IMR-90 (cell line): ENCODE measurements at regions not wholly inside any gene's neighbourhood (a gene's known extent, or its start where the extent isn't known, plus 50 kb on each side); places are given as distances from the start of the nearest gene placed in this dataset.
A peak's percentile ranks its signal among the peaks of the same experiment; 100 is the strongest.

Source experiments
- ATAC-seq: fragments of 200-7000 bp; cut with Tn5 transposase; 2 replicates; pipeline ENCODE4 v1.9.1; 2020; ENCODE audit warnings: low read depth, mild to moderate bottlenecking, moderate library complexity
- BruUV-seq: library from RNA; stranded (reverse); fragments of 400-500 nt; replicated peaks from 2 replicates; lab custom pipeline; 2021; lab: Mats Ljungman, UMichigan
- CTCF ChIA-PET: fragments of 300-600 bp; formaldehyde crosslinking; extraction: SDS; loops from one replicate; lab custom pipeline; 2021; ENCODE audit warnings: antibody characterized with exemption; lab: Yijun Ruan, JAX
- POLR2A ChIA-PET: fragments of 300-600 bp; sonication (Branson Sonifier 250); formaldehyde crosslinking; loops from one replicate; lab custom pipeline; 2022; ENCODE audit warnings: antibody characterized with exemption; ENCODE audit not compliant: unreplicated experiment; lab: Charles Lee
- DNase-seq: peaks from one replicate; pipeline ENCODE4 v3.0.0; 2013
- H2AFZ ChIP-seq: replicated peaks from 2 replicates; pipeline ENCODE3; 2013; ENCODE audit warnings: low read length, mild to moderate bottlenecking; ENCODE audit not compliant: poor library complexity
- H2AK5ac ChIP-seq: 2 replicates; pipeline ENCODE4 v1.6.1; 2013; ENCODE audit warnings: low read depth, low read length, inconsistent platforms
- H2AK9ac ChIP-seq: replicated peaks from 2 replicates; pipeline ENCODE3; 2013; ENCODE audit warnings: mild to moderate bottlenecking, low read depth, low read length, moderate library complexity; ENCODE audit not compliant: poor library complexity
- H2BK120ac ChIP-seq: 2 replicates; pipeline ENCODE4 v1.6.1; 2013; ENCODE audit warnings: low read depth, low read length, inconsistent platforms
- H2BK15ac ChIP-seq: 3 replicates; pipeline ENCODE4 v1.6.1; 2013; ENCODE audit warnings: low read depth, low read length, inconsistent platforms
- H2BK20ac ChIP-seq: 2 replicates; pipeline ENCODE4 v1.6.1; 2013; ENCODE audit warnings: low read depth, mild to moderate bottlenecking, inconsistent platforms, low read length, moderate library complexity
- H2BK5ac ChIP-seq: 2 replicates; pipeline ENCODE4 v1.6.1; 2013; ENCODE audit warnings: mild to moderate bottlenecking, low read depth, low read length, inconsistent platforms; ENCODE audit not compliant: poor library complexity, severe bottlenecking
- H3K14ac ChIP-seq: replicated peaks from 2 replicates; pipeline ENCODE4 v1.6.1; 2013; ENCODE audit warnings: low read depth, low read length, inconsistent platforms
- H3K18ac ChIP-seq: 2 replicates; pipeline ENCODE4 v1.6.1; 2013; ENCODE audit warnings: low read depth, low read length, control low read depth
- H3K23ac ChIP-seq: 2 replicates; pipeline ENCODE4 v1.6.1; 2013; ENCODE audit warnings: low read depth, low read length, inconsistent platforms
- H3K27ac ChIP-seq: 2 replicates; pipeline ENCODE4 v1.5.1; 2013; ENCODE audit warnings: mild to moderate bottlenecking, control low read depth, low read length; ENCODE audit not compliant: insufficient read depth
- H3K27me3 ChIP-seq: 2 replicates; pipeline ENCODE4 v1.6.1; 2013; ENCODE audit warnings: low read length; ENCODE audit not compliant: control insufficient read depth, insufficient read depth
- H3K36me3 ChIP-seq: 2 replicates; pipeline ENCODE4 v1.6.1; 2013; ENCODE audit warnings: low read length, mixed read lengths; ENCODE audit not compliant: control insufficient read depth, insufficient read depth
- H3K4ac ChIP-seq: 2 replicates; pipeline ENCODE4 v1.6.1; 2013; ENCODE audit warnings: low read depth, low read length, inconsistent platforms
- H3K4me1 ChIP-seq: 2 replicates; pipeline ENCODE4 v1.6.1; 2013; ENCODE audit warnings: low read length, mixed read lengths; ENCODE audit not compliant: control insufficient read depth, insufficient read depth
- H3K4me2 ChIP-seq: 2 replicates; pipeline ENCODE4 v1.6.1; 2013; ENCODE audit warnings: low read depth, mild to moderate bottlenecking, control low read depth, low read length, moderate library complexity
- H3K4me3 ChIP-seq: 2 replicates; pipeline ENCODE4 v1.5.1; 2013; ENCODE audit warnings: low read depth, mild to moderate bottlenecking, control low read depth, low read length, moderate library complexity; ENCODE audit not compliant: insufficient read depth
- H3K56ac ChIP-seq: 2 replicates; pipeline ENCODE4 v1.6.1; 2013; ENCODE audit warnings: low read length, inconsistent platforms; ENCODE audit not compliant: insufficient read depth; ENCODE audit errors: extremely low read depth
- H3K79me1 ChIP-seq, 2 experiments: 2 replicates each; pipeline ENCODE4 v1.6.1; 2013; ENCODE audit warnings: low read length in 2 of 2, inconsistent platforms in 1 of 2, low read depth in 1 of 2
- H3K9ac ChIP-seq: 2 replicates; pipeline ENCODE4 v1.6.1; 2013; ENCODE audit warnings: low read depth, low read length, control low read depth
- H3K9me1 ChIP-seq: 2 replicates; pipeline ENCODE4 v1.6.1; 2013; ENCODE audit warnings: low read length, inconsistent platforms; ENCODE audit not compliant: insufficient read depth
- H3K9me3 ChIP-seq: 2 replicates; pipeline ENCODE4 v1.6.1; 2013; ENCODE audit warnings: low read length; ENCODE audit not compliant: control insufficient read depth, insufficient read depth
- H4K20me1 ChIP-seq: 2 replicates; pipeline ENCODE4 v1.6.1; 2013; ENCODE audit warnings: low read length, inconsistent platforms; ENCODE audit not compliant: insufficient read depth
- H4K5ac ChIP-seq: 2 replicates; pipeline ENCODE4 v1.6.1; 2013; ENCODE audit warnings: mild to moderate bottlenecking, low read depth, low read length, control low read depth
- H4K8ac ChIP-seq, 2 experiments: 2 replicates each; pipeline ENCODE4 v1.6.1; 2013; ENCODE audit warnings: low read depth in 2 of 2, low read length in 2 of 2, control low read depth in 1 of 2, inconsistent platforms in 1 of 2
- H4K91ac ChIP-seq: 2 replicates; pipeline ENCODE4 v1.6.1; 2013; ENCODE audit warnings: low read depth, low read length, inconsistent platforms; ENCODE audit not compliant: insufficient read depth
- CEBPB ChIP-seq: IDR thresholded peaks from 2 replicates; pipeline ENCODE4 v1.6.1; 2012; ENCODE audit warnings: low read depth, low read length, improper control_type of control experiment
- RFX5 ChIP-seq: IDR thresholded peaks from 2 replicates; pipeline ENCODE4 v1.8.0; 2012; ENCODE audit warnings: low read depth, mild to moderate bottlenecking, low read length, moderate library complexity
- WGBS, 2 experiments: methylation state at CpG; one replicate each; pipeline versions ENCODE4 v1.1.5 to v1.1.7; 2013; ENCODE audit warnings: missing lambda C conversion rate in 2 of 2; ENCODE audit not compliant: insufficient read length in 1 of 2; ENCODE audit errors: extremely low coverage in 2 of 2; 5-methylcytosine and 5-hydroxymethylcytosine counted together
- dilution Hi-C: fragments of 300-500 bp; cut with HindIII; formaldehyde crosslinking; loops from one replicate; pipeline ENCODE4 v1.14.3; 2018; ENCODE audit warnings: low sequenced_read_pairs; ENCODE audit not compliant: unreplicated experiment
- in situ Hi-C: fragments of 300-500 bp; cut with MboI; formaldehyde crosslinking; loops from 3 replicates; pipeline ENCODE4 v1.14.3; 2019; ENCODE audit warnings: low sequenced_read_pairs, inconsistent platforms, mixed read lengths
- intact Hi-C: fragments of 100-400 bp; cut with micrococcal nuclease; formaldehyde crosslinking; loops from 2 replicates; pipeline ENCODE4 v1.10.0; 2022

GRCh38 chr15:39506146-39506545 is 74.7 kb upstream of the THBS1 start:
- WGBS, 2 experiments, result no CpG with 5 or more reads among the region's 1 CpG
- Histone ChIP-seq H2BK5ac (peak overlapping the region; percentile 31), H4K91ac (no peak overlapping the region), H3K23ac (no peak overlapping the region), H4K5ac (0 out of 2 replicates have a peak overlapping the region, but pooled peaks have one; percentile 25), H2AK5ac (0 out of 2 replicates have a peak overlapping the region, but pooled peaks have one; percentile 62), H2BK20ac (peak overlapping the region; percentile 69; the same call in 1 of the 2 replicates), H3K36me3 (no peaks in the 10 kb centered on the region), H4K20me1 (no peaks in the 10 kb centered on the region), H3K4me2 (no peak overlapping the region), H3K18ac (peak overlapping the region; percentile 49), H3K4me1 (peaks cover 25% of the 10 kb centered on the region), H3K9me3 (no peaks in the 10 kb centered on the region), H2AFZ (no peak overlapping the region), H2BK15ac (peak overlapping the region; percentile 67; the same call in 1 of the 3 replicates), H2BK120ac (peak overlapping the region; percentile 51; the same call in 1 of the 2 replicates), H3K27me3 (no peaks in the 10 kb centered on the region), H3K79me1 (no peaks in the 10 kb centered on the region), H3K27ac (no peak overlapping the region), H3K14ac (no peak overlapping the region; the same call in 1 of the 2 replicates), H3K56ac (no peak overlapping the region), H2AK9ac (no peak overlapping the region), H3K9ac (no peak overlapping the region), H3K9me1 (peaks cover 21% of the 10 kb centered on the region), H3K4me3 (no peak overlapping the region), H3K4ac (peak overlapping the region; percentile 3; the same call in 1 of the 2 replicates), H4K8ac (no peak overlapping the region; a peak in 1 of 4 replicates)
- in situ Hi-C loops (no loop called here), intact Hi-C loops (no loop called here), dilution Hi-C loops (no loop called here)
- ChIA-PET CTCF (no interaction called here), POLR2A (no interaction called here)
- ATAC-seq, result no peak
- peak; percentile 61 for DNase-seq
- TF ChIP-seq RFX5, result no peak
- TF ChIP-seq CEBPB, result peak; percentile 53; the same call in 1 of the 2 replicates
- no TSS peak for BruUV-seq
